Heart left ventricle (tissue), 13 donors: ENCODE measurements at regions not wholly inside any gene's neighbourhood (a gene's known extent, or its start where the extent isn't known, plus 50 kb on each side); places are given as distances from the start of the nearest gene placed in this dataset.

Source experiments
- POLR2A ChIP-seq, 2 donors: fragments of 450-650 bp; IDR thresholded peaks; one replicate each; pipeline ENCODE4 v1.6.1; 2017; ENCODE audit warnings: antibody characterized with exemption in 2 of 2, mild to moderate bottlenecking in 2 of 2, moderate library complexity in 2 of 2
- TF ChIP-seq, protein P1 (sequence below), 12 donors: fragments of 200-600 bp; sonication (generic) in 4 of 12; IDR thresholded peaks; one replicate each; pipeline versions ENCODE4 v1.5.0 to v1.8.0; 2018 to 2022; ENCODE audit warnings: antibody characterized with exemption in 12 of 12, mild to moderate bottlenecking in 5 of 12
- donor health status: ischemic (EF 13 %, LVEDD 7.1; RV severe dilation, severe dysfunction).
- donor health status: DM: no; HTN: yes; CAD: no.
- donor health status: DM: no; HTN: no; CAD: no.
- donor health status: ischemic (EF 25% LVEDD 6.9; RV normal size, moderate dysfunction).
- donor health status: ischemic (EF 25% LVEDD 5.7; RV mildly dilated, moderate dysfunction).
- donor health status: ischemic (EF 35%, LVEDD 5.7; RV mildly dilated, moderate dysfunction).
- donor health status: nonischemic (EF 11% LVEDD 7.7; RV severe dilation, severe dysfunction).
- donor health status: DM: yes; HTN: yes; CAD: no.
- donor health status: PGD.
- donor health status: ischemic (EF 29% LVEDD 5.4; RV normal size, mild dysfunction).
- donor health status: nonischemic (EF 23%, LVEDD 6.1; RV moderate dilation, normal function).

DNA sequence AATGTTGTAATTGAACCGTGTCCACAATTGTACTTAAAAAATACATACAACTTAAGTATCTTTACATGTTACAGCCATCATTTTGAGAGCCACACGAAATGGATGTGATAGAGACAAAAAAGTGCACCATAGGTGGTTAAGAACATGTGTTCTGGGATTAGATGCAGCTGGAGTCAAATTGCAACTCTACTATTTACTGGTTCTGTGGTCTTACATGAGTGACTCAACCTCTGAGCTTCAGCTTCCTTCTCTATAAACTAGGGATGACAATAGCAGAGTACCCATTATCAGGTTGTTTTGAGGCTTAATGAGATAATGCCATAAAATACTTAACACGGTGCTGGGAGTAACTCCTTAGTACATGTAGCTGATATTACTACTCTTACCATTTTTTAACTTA, 130.4 kb downstream of the IDS start:
- TF ChIP-seq, protein P1, sequence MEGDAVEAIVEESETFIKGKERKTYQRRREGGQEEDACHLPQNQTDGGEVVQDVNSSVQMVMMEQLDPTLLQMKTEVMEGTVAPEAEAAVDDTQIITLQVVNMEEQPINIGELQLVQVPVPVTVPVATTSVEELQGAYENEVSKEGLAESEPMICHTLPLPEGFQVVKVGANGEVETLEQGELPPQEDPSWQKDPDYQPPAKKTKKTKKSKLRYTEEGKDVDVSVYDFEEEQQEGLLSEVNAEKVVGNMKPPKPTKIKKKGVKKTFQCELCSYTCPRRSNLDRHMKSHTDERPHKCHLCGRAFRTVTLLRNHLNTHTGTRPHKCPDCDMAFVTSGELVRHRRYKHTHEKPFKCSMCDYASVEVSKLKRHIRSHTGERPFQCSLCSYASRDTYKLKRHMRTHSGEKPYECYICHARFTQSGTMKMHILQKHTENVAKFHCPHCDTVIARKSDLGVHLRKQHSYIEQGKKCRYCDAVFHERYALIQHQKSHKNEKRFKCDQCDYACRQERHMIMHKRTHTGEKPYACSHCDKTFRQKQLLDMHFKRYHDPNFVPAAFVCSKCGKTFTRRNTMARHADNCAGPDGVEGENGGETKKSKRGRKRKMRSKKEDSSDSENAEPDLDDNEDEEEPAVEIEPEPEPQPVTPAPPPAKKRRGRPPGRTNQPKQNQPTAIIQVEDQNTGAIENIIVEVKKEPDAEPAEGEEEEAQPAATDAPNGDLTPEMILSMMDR (IDR thresholded peaks at IDR 0.05), result no peak
- TF ChIP-seq POLR2A (IDR thresholded peaks at IDR 0.05), result no peak
